ENCODE measurements at regions not wholly inside any gene's neighbourhood (a gene's known extent, or its start where the extent isn't known, plus 50 kb on each side); places are given as distances from the start of the nearest gene placed in this dataset.

DNA sequence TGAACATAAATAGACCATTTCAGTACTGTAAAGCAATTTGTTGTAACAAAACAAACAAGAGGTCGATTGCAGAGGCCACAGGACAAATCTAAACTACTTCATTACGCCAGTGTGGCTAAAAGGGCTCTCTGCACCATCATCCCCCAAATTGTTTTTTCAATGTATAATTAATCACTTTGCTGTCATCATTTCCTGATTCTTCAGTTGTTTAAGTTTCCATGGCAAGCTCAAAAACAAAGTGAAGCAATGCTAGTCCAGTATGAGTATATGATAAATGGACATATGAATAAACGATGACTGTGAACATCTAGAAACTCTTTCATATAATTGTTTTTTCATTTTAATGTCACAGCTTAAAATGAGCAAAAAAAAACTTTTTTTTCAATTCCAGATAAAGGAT is 235.4 kb upstream of the FGF13 start:
- TF ChIP-seq, protein P1, sequence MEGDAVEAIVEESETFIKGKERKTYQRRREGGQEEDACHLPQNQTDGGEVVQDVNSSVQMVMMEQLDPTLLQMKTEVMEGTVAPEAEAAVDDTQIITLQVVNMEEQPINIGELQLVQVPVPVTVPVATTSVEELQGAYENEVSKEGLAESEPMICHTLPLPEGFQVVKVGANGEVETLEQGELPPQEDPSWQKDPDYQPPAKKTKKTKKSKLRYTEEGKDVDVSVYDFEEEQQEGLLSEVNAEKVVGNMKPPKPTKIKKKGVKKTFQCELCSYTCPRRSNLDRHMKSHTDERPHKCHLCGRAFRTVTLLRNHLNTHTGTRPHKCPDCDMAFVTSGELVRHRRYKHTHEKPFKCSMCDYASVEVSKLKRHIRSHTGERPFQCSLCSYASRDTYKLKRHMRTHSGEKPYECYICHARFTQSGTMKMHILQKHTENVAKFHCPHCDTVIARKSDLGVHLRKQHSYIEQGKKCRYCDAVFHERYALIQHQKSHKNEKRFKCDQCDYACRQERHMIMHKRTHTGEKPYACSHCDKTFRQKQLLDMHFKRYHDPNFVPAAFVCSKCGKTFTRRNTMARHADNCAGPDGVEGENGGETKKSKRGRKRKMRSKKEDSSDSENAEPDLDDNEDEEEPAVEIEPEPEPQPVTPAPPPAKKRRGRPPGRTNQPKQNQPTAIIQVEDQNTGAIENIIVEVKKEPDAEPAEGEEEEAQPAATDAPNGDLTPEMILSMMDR (IDR thresholded peaks at IDR 0.05) = no peak
- no peak for TF ChIP-seq POLR2A (IDR thresholded peaks at IDR 0.05)

All from breast epithelium (tissue), 3 donors.